OCI-LY3 (cell line): ENCODE measurements at regions not wholly inside any gene's neighbourhood (a gene's known extent, or its start where the extent isn't known, plus 50 kb on each side); places are given as distances from the start of the nearest gene placed in this dataset.

Experiments used
- H2AFZ ChIP-seq: fragments of 200-600, 300-600 bp; shearing (Covaris generic); 2 replicates; pipeline ENCODE4 v1.6.0; 2014; ENCODE audit warnings: antibody characterized with exemption, low read depth, low read length
- H3K27ac ChIP-seq: fragments of 200-600, 300-600 bp; sonication (generic); 2 replicates; pipeline ENCODE4 v1.5.1; 2014; ENCODE audit warnings: mild to moderate bottlenecking, low read length, moderate library complexity, mixed read lengths
- H3K27me3 ChIP-seq: fragments of 200-600, 300-600 bp; sonication (generic); 2 replicates; pipeline ENCODE4 v1.6.1; 2014; ENCODE audit warnings: low read depth, low read length, mixed read lengths
- H3K36me3 ChIP-seq: fragments of 200-600, 300-600 bp; sonication (generic); replicated peaks from 2 replicates; pipeline ENCODE3; 2014; ENCODE audit warnings: low read depth, low read length, mixed read lengths
- H3K4me1 ChIP-seq: fragments of 300-600, 200-600 bp; sonication (generic); 2 replicates; pipeline ENCODE4 v1.6.1; 2014; ENCODE audit warnings: low read length, mixed read lengths
- H3K4me2 ChIP-seq: fragments of 200-600, 300-600 bp; sonication (generic); 2 replicates; pipeline ENCODE4 v1.6.1; 2014; ENCODE audit warnings: low read length, mixed read lengths
- H3K4me3 ChIP-seq: fragments of 300-600, 200-600 bp; sonication (generic); 2 replicates; pipeline ENCODE4 v1.5.1; 2014; ENCODE audit warnings: antibody characterized with exemption, mild to moderate bottlenecking, low read length, moderate library complexity
- H3K79me2 ChIP-seq: fragments of 300-600, 200-600 bp; shearing (Covaris generic); 2 replicates; pipeline ENCODE4 v1.6.1; 2014; ENCODE audit warnings: mild to moderate bottlenecking, low read length, mixed read lengths
- H3K9ac ChIP-seq: fragments of 300-600, 200-600 bp; shearing (Covaris generic); 2 replicates; pipeline ENCODE4 v1.6.0; 2014; ENCODE audit warnings: mild to moderate bottlenecking, low read length, moderate library complexity
- H3K9me3 ChIP-seq: fragments of 200-600, 300-600 bp; shearing (Covaris generic); 2 replicates; pipeline ENCODE4 v1.6.1; 2014; ENCODE audit warnings: low read length, mixed read lengths; ENCODE audit not compliant: insufficient read depth
- H4K20me1 ChIP-seq: fragments of 200-600, 300-600 bp; sonication (generic); 2 replicates; pipeline ENCODE4 v1.6.1; 2016; ENCODE audit warnings: low read length, mixed read lengths; ENCODE audit not compliant: insufficient read depth
- CTCF ChIP-seq: fragments of 200-600, 300-600 bp; sonication (generic); IDR thresholded peaks from 2 replicates; pipeline ENCODE4 v1.5.1; 2014; ENCODE audit warnings: antibody characterized with exemption, low read length, low read depth
- EZH2phosphoT487 ChIP-seq: fragments of 200-600 bp; shearing (Covaris generic); IDR thresholded peaks from 2 replicates; pipeline ENCODE4 v1.6.1; 2018; ENCODE audit warnings: antibody characterized with exemption, mixed run types, low read depth

- Histone ChIP-seq H4K20me1 (no peaks in the 10 kb centered on the region), H3K9ac (no peak overlapping the region), H2AFZ (no peak overlapping the region), H3K36me3 (no peaks in the 10 kb centered on the region), H3K27me3 (no peaks in the 10 kb centered on the region), H3K4me2 (no peak overlapping the region), H3K9me3 (no peaks in the 10 kb centered on the region), H3K27ac (no peak overlapping the region), H3K4me3 (no peak overlapping the region), H3K4me1 (no peaks in the 10 kb centered on the region), H3K79me2 (no peaks in the 10 kb centered on the region)
- TF ChIP-seq CTCF (no peak), EZH2phosphoT487 (no peak)
Measured at GRCh38 chr6:50986319-50986718, 167.6 kb downstream of the TFAP2B start.

GRCh38 chr6:50989123-50989522 is 170.5 kb downstream of the TFAP2B start:
- Histone ChIP-seq H3K79me2 (no peaks in the 10 kb centered on the region), H2AFZ (no peak overlapping the region), H3K4me2 (no peak overlapping the region), H3K9ac (no peak overlapping the region), H3K9me3 (no peaks in the 10 kb centered on the region), H3K4me1 (no peaks in the 10 kb centered on the region), H3K4me3 (no peak overlapping the region), H3K27ac (no peak overlapping the region), H3K27me3 (no peaks in the 10 kb centered on the region), H4K20me1 (no peaks in the 10 kb centered on the region), H3K36me3 (no peaks in the 10 kb centered on the region)
- TF ChIP-seq CTCF, result no peak
- no peak for TF ChIP-seq EZH2phosphoT487

GRCh38 chr6:50990750-50991446 is 172.2 kb downstream of the TFAP2B start:
- no peak for TF ChIP-seq CTCF
- no peak for TF ChIP-seq EZH2phosphoT487
- H3K4me3 ChIP-seq, result no peak overlapping the region
- no peaks in the 10 kb centered on the region for H3K36me3 ChIP-seq
- H3K4me1 ChIP-seq, result no peaks in the 10 kb centered on the region
- no peak overlapping the region for H2AFZ ChIP-seq
- no peaks in the 10 kb centered on the region for H3K79me2 ChIP-seq
- H3K27me3 ChIP-seq, result no peaks in the 10 kb centered on the region
- no peaks in the 10 kb centered on the region for H3K9me3 ChIP-seq
- H3K4me2 ChIP-seq, result no peak overlapping the region
- no peak overlapping the region for H3K27ac ChIP-seq
- no peaks in the 10 kb centered on the region for H4K20me1 ChIP-seq
- H3K9ac ChIP-seq, result no peak overlapping the region

GRCh38 chr6:50992232-50992631 is 173.6 kb downstream of the TFAP2B start:
- Histone ChIP-seq H2AFZ (no peak overlapping the region), H3K9me3 (no peaks in the 10 kb centered on the region), H3K4me3 (no peak overlapping the region), H3K27me3 (no peaks in the 10 kb centered on the region), H3K79me2 (no peaks in the 10 kb centered on the region), H3K4me1 (no peaks in the 10 kb centered on the region), H3K4me2 (no peak overlapping the region), H3K36me3 (no peaks in the 10 kb centered on the region), H3K27ac (no peak overlapping the region), H4K20me1 (no peaks in the 10 kb centered on the region), H3K9ac (no peak overlapping the region)
- TF ChIP-seq CTCF, result no peak
- TF ChIP-seq EZH2phosphoT487, result no peak
